Stomach (tissue), 8 donors: ENCODE measurements at regions not wholly inside any gene's neighbourhood (a gene's known extent, or its start where the extent isn't known, plus 50 kb on each side); places are given as distances from the start of the nearest gene placed in this dataset.
A peak's percentile ranks its signal among the peaks of the same experiment; 100 is the strongest.

Experiments
- DNase-seq, 2 donors: peaks; one replicate each; pipeline versions ENCODE4 v3.0.0 to v3.0.0-alpha.2; 2013 to 2019
- H3K27ac ChIP-seq, 5 donors: fragments of 200-600 bp in 4 of 5; sonication (generic) in 4 of 5; one replicate each; pipeline ENCODE4 v1.5.1; 2013 to 2019; ENCODE audit warnings: mild to moderate bottlenecking in 1 of 5, moderate library complexity in 1 of 5
- H3K27me3 ChIP-seq, 3 donors: fragments of 200-600 bp; sonication (generic); one replicate each; pipeline ENCODE4 v1.5.1; 2017 to 2019; ENCODE audit warnings: mixed run types in 1 of 3
- H3K36me3 ChIP-seq, 4 donors: fragments of 200-600 bp; sonication (generic); 1 replicate in 3 of 4; 2 replicates in 1 of 4; pipeline ENCODE4 v1.5.1; 2016 to 2019
- H3K4me1 ChIP-seq, 4 donors: fragments of 200-600 bp; sonication (generic); one replicate each; pipeline ENCODE4 v1.5.1; 2016 to 2019
- H3K4me3 ChIP-seq, 4 donors: fragments of 200-600 bp; sonication (generic) in 3 of 4; one replicate each; pipeline ENCODE4 v1.5.1; 2016 to 2019; ENCODE audit warnings: mild to moderate bottlenecking in 1 of 4
- H3K9me3 ChIP-seq, 4 donors: fragments of 200-600 bp; sonication (generic); one replicate each; pipeline ENCODE4 v1.5.1; 2016 to 2019
- EP300 ChIP-seq: sonication (generic); formaldehyde crosslinking; IDR thresholded peaks from one replicate; pipeline ENCODE4 v1.6.1; 2017; ENCODE audit warnings: antibody characterized with exemption
- POLR2A ChIP-seq, 4 donors: fragments of 450-650 bp; IDR thresholded peaks; one replicate each; pipeline ENCODE4 v1.6.1; 2016; ENCODE audit warnings: antibody characterized with exemption in 4 of 4, control low read depth in 2 of 4, mild to moderate bottlenecking in 1 of 4, moderate library complexity in 1 of 4
- POLR2AphosphoS5 ChIP-seq, 3 donors: sonication (generic); formaldehyde crosslinking; IDR thresholded peaks; one replicate each; pipeline ENCODE4 v1.6.1; 2016; ENCODE audit warnings: antibody characterized with exemption in 3 of 3
- WGBS, 5 donors: extraction: QIAGEN DNeasy Blood & Tissue Kit in 3 of 5; methylation state at CpG; one replicate each; pipeline versions ENCODE4 v1.1.5 to v1.1.7; 2013 to 2018; 5-methylcytosine and 5-hydroxymethylcytosine counted together
- intact Hi-C: fragments of 100-400 bp; cut with DNase I; formaldehyde crosslinking; loops from one replicate; pipeline ENCODE4 v1.15.1; 2023; ENCODE audit warnings: low total_unique reads
- TF ChIP-seq, protein P1 (sequence below), 7 experiments: fragments of 450-650 bp in 4 of 7; fragments of 200-600 bp in 3 of 7; sonication (generic) in 3 of 7; IDR thresholded peaks; one replicate each; pipeline ENCODE4 v1.5.1; 2016 to 2019; ENCODE audit warnings: antibody characterized with exemption in 7 of 7, control low read depth in 2 of 7, mild to moderate bottlenecking in 1 of 7
- donor health status: healthy with polysubstance abuse.
- donor health status: Bipolar disorder and iron deficiency.
- donor health status: healthy.

DNA sequence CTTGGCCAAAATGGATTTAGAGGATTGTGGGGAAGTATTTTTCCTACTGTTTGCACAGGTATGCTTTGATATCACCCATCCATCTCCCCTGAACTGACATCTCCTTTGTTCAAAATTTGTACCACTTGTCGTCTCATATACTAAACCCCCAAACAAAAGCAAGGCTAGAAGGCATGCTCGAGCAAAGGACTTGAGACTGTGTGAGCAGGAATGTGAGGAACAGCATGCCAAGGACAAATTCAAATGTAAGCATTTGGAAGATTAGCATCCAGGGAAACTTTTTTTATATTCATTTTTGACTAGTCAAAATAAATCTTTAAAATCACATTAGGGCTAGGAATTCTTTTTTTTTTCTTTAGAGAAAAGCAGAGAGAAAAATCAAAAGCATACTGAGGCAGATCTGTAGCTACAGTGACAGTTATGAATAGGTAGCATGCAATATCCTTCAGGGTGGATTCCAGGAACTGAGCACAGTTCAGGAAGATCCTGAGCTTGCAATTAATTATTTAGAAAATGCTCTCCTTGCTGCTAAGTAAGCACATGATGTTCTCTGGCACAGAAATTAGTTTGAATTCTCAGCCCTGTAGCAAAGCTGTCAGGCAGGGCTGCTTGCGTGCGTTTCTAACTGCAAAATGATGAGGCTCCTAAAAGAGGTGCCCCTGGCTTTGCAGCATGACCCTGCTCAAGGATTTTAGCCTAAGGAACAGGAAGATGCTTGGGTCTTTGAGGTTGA is 327.7 kb downstream of the LRIG3 start:
- DNase-seq: peak in 1 of 2 donors; percentile 62

DNA sequence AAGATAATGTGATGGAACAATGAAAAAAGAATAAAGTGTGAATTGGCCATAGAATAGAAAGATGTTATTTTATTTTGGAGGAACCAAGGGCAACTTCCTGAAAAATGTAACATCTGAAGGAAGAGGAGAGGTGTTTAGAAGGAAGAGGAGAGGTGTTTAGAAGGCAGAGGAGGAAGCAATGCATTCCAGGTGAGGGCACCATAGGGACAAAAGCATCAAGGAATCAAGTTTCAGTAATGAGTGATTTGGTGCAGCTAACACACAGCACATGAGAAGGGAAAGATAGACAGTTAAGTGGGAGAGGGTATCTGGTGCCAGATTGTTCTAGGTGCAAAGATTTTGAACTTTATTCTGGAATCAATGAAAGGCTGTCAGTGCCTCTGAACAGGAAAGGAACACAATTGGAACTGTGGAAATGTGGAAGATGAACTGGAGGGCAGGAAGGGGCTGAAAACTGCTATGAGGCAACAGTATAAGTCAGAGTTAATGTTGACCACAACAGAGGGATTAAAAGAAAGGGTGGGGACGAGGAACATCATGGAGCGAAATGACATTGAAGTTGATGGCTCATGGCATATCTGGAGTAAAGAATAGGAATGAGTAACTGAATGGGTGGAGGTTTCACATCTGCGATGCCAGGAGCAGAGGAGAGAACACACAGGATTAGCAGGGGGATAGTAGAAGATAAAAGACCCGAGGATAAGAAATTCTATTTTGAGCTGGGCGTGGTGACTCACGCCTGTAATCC is 326.6 kb downstream of the LRIG3 start:
- WGBS, 5 donors: 66 to 76% (median 71%) methylated on average over 6 of the region's 6 CpGs
- intact Hi-C loops: no loop called here
- Histone ChIP-seq H3K4me1 (peaks cover 0 to 16% (median 0%) of the 10 kb centered on the region in 4 donors), H3K4me3 (no peak overlapping the region), H3K36me3 (no peaks in the 10 kb centered on the region), H3K9me3 (no peaks in the 10 kb centered on the region), H3K27me3 (no peaks in the 10 kb centered on the region), H3K27ac (peak overlapping the region in 2 of 5 donors; percentile 24 to 47)
- no peak for DNase-seq
- TF ChIP-seq POLR2A (IDR thresholded peaks at IDR 0.05): no peak
- TF ChIP-seq, protein P1, sequence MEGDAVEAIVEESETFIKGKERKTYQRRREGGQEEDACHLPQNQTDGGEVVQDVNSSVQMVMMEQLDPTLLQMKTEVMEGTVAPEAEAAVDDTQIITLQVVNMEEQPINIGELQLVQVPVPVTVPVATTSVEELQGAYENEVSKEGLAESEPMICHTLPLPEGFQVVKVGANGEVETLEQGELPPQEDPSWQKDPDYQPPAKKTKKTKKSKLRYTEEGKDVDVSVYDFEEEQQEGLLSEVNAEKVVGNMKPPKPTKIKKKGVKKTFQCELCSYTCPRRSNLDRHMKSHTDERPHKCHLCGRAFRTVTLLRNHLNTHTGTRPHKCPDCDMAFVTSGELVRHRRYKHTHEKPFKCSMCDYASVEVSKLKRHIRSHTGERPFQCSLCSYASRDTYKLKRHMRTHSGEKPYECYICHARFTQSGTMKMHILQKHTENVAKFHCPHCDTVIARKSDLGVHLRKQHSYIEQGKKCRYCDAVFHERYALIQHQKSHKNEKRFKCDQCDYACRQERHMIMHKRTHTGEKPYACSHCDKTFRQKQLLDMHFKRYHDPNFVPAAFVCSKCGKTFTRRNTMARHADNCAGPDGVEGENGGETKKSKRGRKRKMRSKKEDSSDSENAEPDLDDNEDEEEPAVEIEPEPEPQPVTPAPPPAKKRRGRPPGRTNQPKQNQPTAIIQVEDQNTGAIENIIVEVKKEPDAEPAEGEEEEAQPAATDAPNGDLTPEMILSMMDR (IDR thresholded peaks at IDR 0.05): no peak
- TF ChIP-seq POLR2AphosphoS5 (IDR thresholded peaks at IDR 0.05): no peak
- no peak for TF ChIP-seq EP300

More for the DNA sequence above, 327.7 kb downstream of the LRIG3 start:
- no peak overlapping the region for H3K4me3 ChIP-seq
- no peaks in the 10 kb centered on the region for H3K9me3 ChIP-seq
- H3K4me1 ChIP-seq: peaks cover 0 to 16% (median 0%) of the 10 kb centered on the region in 4 donors
- 51 to 75% (median 68%) methylated on average over 4 of the region's 4 CpGs for WGBS, 5 donors
- peak overlapping the region in 2 of 5 donors; percentile 24 to 55 for H3K27ac ChIP-seq
- intact Hi-C loops: no loop called here
- H3K36me3 ChIP-seq: no peaks in the 10 kb centered on the region
- peak; percentile 37 for TF ChIP-seq EP300
- TF ChIP-seq POLR2AphosphoS5 (IDR thresholded peaks at IDR 0.05): peak in 2 of 3 donors; percentile 37 to 77
- TF ChIP-seq POLR2A (IDR thresholded peaks at IDR 0.05): no peak
- H3K27me3 ChIP-seq: no peaks in the 10 kb centered on the region

- intact Hi-C loops: no loop called here
Measured at GRCh38 chr12:58596381-58596780, 323.9 kb downstream of the LRIG3 start.

DNA sequence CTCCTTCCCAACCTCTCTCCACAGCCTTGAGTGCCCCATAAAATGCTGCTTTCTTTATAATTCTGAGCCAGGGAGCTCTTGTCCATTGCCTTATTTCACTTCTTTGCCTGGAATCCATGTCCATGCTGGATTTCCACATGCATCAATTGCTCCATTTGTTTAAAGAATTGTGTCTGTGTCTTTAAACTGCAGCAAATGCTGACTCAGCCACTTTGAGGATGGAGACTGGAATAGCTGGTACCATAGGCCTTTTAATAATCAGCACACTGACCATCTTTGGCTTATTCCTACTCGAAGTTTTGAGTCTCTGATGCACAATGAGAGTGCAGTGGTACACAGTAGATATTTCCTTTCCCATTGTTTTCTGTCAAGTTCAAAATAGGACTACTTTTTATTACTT is 318.8 kb downstream of the LRIG3 start:
- WGBS, 5 donors: 44 to 63% (median 61%) methylated on average over 1 of the region's 1 CpG
- no peaks in the 10 kb centered on the region for H3K4me1 ChIP-seq
- H3K27ac ChIP-seq: no peak overlapping the region
- no peaks in the 10 kb centered on the region for H3K9me3 ChIP-seq
- no peaks in the 10 kb centered on the region for H3K36me3 ChIP-seq
- no peak for DNase-seq
- no peak overlapping the region for H3K4me3 ChIP-seq
- intact Hi-C loops: no loop called here
- TF ChIP-seq POLR2A (IDR thresholded peaks at IDR 0.05) (no peak), EP300 (no peak), POLR2AphosphoS5 (IDR thresholded peaks at IDR 0.05) (no peak)
- TF ChIP-seq, protein P1 (IDR thresholded peaks at IDR 0.05): no peak
- H3K27me3 ChIP-seq: no peaks in the 10 kb centered on the region

More at GRCh38 chr12:58596381-58596780, 323.9 kb downstream of the LRIG3 start:
- TF ChIP-seq POLR2AphosphoS5 (IDR thresholded peaks at IDR 0.05): no peak
- TF ChIP-seq, protein P1 (IDR thresholded peaks at IDR 0.05): no peak
- no peak for TF ChIP-seq EP300
- TF ChIP-seq POLR2A (IDR thresholded peaks at IDR 0.05): no peak
- Histone ChIP-seq H3K4me1 (peaks cover 0 to 16% (median 0%) of the 10 kb centered on the region in 4 donors), H3K27ac (no peak overlapping the region), H3K9me3 (no peaks in the 10 kb centered on the region), H3K4me3 (no peak overlapping the region), H3K36me3 (no peaks in the 10 kb centered on the region), H3K27me3 (no peaks in the 10 kb centered on the region)
- WGBS, 5 donors: 71 to 85% (median 82%) methylated on average over 5 of the region's 5 CpGs
- no peak for DNase-seq
